GM21619 (cell line): ENCODE measurements at regions not wholly inside any gene's neighbourhood (a gene's known extent, or its start where the extent isn't known, plus 50 kb on each side); places are given as distances from the start of the nearest gene placed in this dataset.

ENCODE experiments used
- ATAC-seq: cut with Tn5 transposase; IDR thresholded peaks from one replicate; pipeline ENCODE4 v1.9.1; 2021; ENCODE audit not compliant: unreplicated experiment

GRCh38 chr18:79608999-79609461, 70.6 kb upstream of the CTDP1 start:
- ATAC-seq: no peak

GRCh38 chr18:79609841-79610281, 69.7 kb upstream of the CTDP1 start:
- no peak for ATAC-seq

- ATAC-seq: no peak
These were observed 69.1 kb upstream of the CTDP1 start for GRCh38 chr18:79610461-79611039.

- no peak for ATAC-seq
These were observed 68.4 kb upstream of the CTDP1 start for GRCh38 chr18:79611040-79611681.

GRCh38 chr18:79612291-79613108, 67.1 kb upstream of the CTDP1 start:
- ATAC-seq: no peak

- ATAC-seq: no peak
These were observed 66.2 kb upstream of the CTDP1 start for GRCh38 chr18:79613186-79613931.

GRCh38 chr18:79614211-79614955, 65.2 kb upstream of the CTDP1 start:
- ATAC-seq: no peak

- ATAC-seq: no peak
These were observed 64.5 kb upstream of the CTDP1 start for GRCh38 chr18:79615091-79615490.

- ATAC-seq: no peak
These were observed 64.0 kb upstream of the CTDP1 start for GRCh38 chr18:79615586-79615985.

- ATAC-seq: no peak
These were observed 62.7 kb upstream of the CTDP1 start for GRCh38 chr18:79616651-79617510.

GRCh38 chr18:79617511-79618500, 61.8 kb upstream of the CTDP1 start:
- no peak for ATAC-seq

GRCh38 chr18:79620576-79621165, 58.9 kb upstream of the CTDP1 start:
- no peak for ATAC-seq

GRCh38 chr18:79621501-79621900, 58.1 kb upstream of the CTDP1 start:
- no peak for ATAC-seq

GRCh38 chr18:79622004-79622403, 57.6 kb upstream of the CTDP1 start:
- ATAC-seq: no peak

- peak; percentile 30 for ATAC-seq
These were observed 55.0 kb upstream of the CTDP1 start for GRCh38 chr18:79624356-79625170.

GRCh38 chr18:79625195-79625923, 54.2 kb upstream of the CTDP1 start:
- ATAC-seq: peak; percentile 69
